NB4 (cell line): ENCODE measurements at regions not wholly inside any gene's neighbourhood (a gene's known extent, or its start where the extent isn't known, plus 50 kb on each side); places are given as distances from the start of the nearest gene placed in this dataset.

Experiments used
- CTCF ChIP-seq: IDR thresholded peaks from one replicate; pipeline ENCODE4 v1.5.1; 2012; ENCODE audit warnings: low read depth, low read length
- MYC ChIP-seq: IDR thresholded peaks from 2 replicates; pipeline ENCODE4 v1.6.1; 2011; ENCODE audit warnings: low read depth, low read length
- POLR2A ChIP-seq: IDR thresholded peaks from 2 replicates; pipeline ENCODE4 v1.6.1; 2011; ENCODE audit warnings: mild to moderate bottlenecking; ENCODE audit not compliant: insufficient read length; ENCODE audit errors: extremely low read depth
- TF ChIP-seq, protein P1 (sequence below): IDR thresholded peaks from 2 replicates; pipeline ENCODE4 v1.6.1; 2011; ENCODE audit warnings: low read depth, low read length

DNA sequence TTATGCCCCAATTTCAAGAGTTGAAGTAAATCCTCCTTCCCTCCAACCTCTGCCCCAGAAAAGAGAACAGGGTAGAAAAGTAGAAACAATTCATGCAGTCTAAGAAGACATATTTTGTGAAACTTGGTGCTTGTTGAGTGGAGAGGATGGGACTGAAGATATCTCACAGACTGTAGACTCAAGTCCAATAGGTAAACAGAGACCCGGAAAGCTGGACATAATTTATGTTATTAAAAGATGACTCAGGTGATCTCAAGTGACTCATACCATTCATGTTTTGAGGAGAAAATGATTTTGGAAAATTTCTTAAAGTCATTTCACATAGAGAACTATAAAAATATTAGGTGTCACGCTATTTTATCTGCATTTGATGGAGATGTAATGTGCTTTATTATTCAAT is 203.1 kb upstream of the SOX9 start:
- TF ChIP-seq CTCF (no peak), POLR2A (no peak), MYC (no peak)
- TF ChIP-seq, protein P1, sequence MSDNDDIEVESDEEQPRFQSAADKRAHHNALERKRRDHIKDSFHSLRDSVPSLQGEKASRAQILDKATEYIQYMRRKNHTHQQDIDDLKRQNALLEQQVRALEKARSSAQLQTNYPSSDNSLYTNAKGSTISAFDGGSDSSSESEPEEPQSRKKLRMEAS: no peak
